ENCODE measurements at regions not wholly inside any gene's neighbourhood (a gene's known extent, or its start where the extent isn't known, plus 50 kb on each side); places are given as distances from the start of the nearest gene placed in this dataset.
"Not testable (repeated sequence)": the region's sequence is repeated elsewhere in the genome, so short reads cannot be mapped to it uniquely, and the experiment has no call there.

- TF ChIP-seq CTCF (IDR thresholded peaks at IDR 0.05; ENCODE audit: low read depth, low read length, missing control alignments): no peak
- DNase-seq (ENCODE audit: low read depth): no peak
- H3K4me3 ChIP-seq (ENCODE audit: low read depth, low read length): no peak overlapping the region
Observed at GRCh38 chr6:158900663-158901312, 81.6 kb upstream of the EZR start.

- no peak overlapping the region for H3K4me3 ChIP-seq (ENCODE audit: low read depth, low read length)
- DNase-seq (ENCODE audit: low read depth): no peak
- TF ChIP-seq CTCF (IDR thresholded peaks at IDR 0.05; ENCODE audit: low read depth, low read length, missing control alignments): no peak
Observed at GRCh38 chr6:158897236-158897635, 78.1 kb upstream of the EZR start.

GRCh38 chr6:158895661-158896060, 76.5 kb upstream of the EZR start:
- DNase-seq (ENCODE audit: low read depth): no peak
- no peak overlapping the region for H3K4me3 ChIP-seq (ENCODE audit: low read depth, low read length)
- no peak for TF ChIP-seq CTCF (IDR thresholded peaks at IDR 0.05; ENCODE audit: low read depth, low read length, missing control alignments)

GRCh38 chr6:158894193-158894592, 75.0 kb upstream of the EZR start:
- DNase-seq (ENCODE audit: low read depth): no peak
- no peak overlapping the region for H3K4me3 ChIP-seq (ENCODE audit: low read depth, low read length)
- no peak for TF ChIP-seq CTCF (IDR thresholded peaks at IDR 0.05; ENCODE audit: low read depth, low read length, missing control alignments)

GRCh38 chr6:158892266-158892665, 73.1 kb upstream of the EZR start:
- DNase-seq (ENCODE audit: low read depth): no peak
- TF ChIP-seq CTCF (IDR thresholded peaks at IDR 0.05; ENCODE audit: low read depth, low read length, missing control alignments): no peak
- H3K4me3 ChIP-seq (ENCODE audit: low read depth, low read length): no peak overlapping the region

GRCh38 chr6:158891560-158891959, 72.4 kb upstream of the EZR start:
- not testable (repeated sequence) for H3K4me3 ChIP-seq (ENCODE audit: low read depth, low read length); DNase-seq (ENCODE audit: low read depth)

GRCh38 chr6:158888171-158888570, 69.0 kb upstream of the EZR start:
- H3K4me3 ChIP-seq (ENCODE audit: low read depth, low read length); DNase-seq (ENCODE audit: low read depth): not testable (repeated sequence)

GRCh38 chr6:158886346-158886977, 67.3 kb upstream of the EZR start:
- DNase-seq (ENCODE audit: low read depth); H3K4me3 ChIP-seq (ENCODE audit: low read depth, low read length): not testable (repeated sequence)

GRCh38 chr6:158881884-158882283, 62.7 kb upstream of the EZR start:
- DNase-seq (ENCODE audit: low read depth): not testable (repeated sequence)

GRCh38 chr6:158881276-158881675, 62.1 kb upstream of the EZR start:
- not testable (repeated sequence) for DNase-seq (ENCODE audit: low read depth); H3K4me3 ChIP-seq (ENCODE audit: low read depth, low read length)

More at GRCh38 chr6:158881884-158882283, 62.7 kb upstream of the EZR start:
- H3K4me3 ChIP-seq (ENCODE audit: low read depth, low read length): not testable (repeated sequence)
